ENCODE measurements at regions not wholly inside any gene's neighbourhood (a gene's known extent, or its start where the extent isn't known, plus 50 kb on each side); places are given as distances from the start of the nearest gene placed in this dataset.

DNA sequence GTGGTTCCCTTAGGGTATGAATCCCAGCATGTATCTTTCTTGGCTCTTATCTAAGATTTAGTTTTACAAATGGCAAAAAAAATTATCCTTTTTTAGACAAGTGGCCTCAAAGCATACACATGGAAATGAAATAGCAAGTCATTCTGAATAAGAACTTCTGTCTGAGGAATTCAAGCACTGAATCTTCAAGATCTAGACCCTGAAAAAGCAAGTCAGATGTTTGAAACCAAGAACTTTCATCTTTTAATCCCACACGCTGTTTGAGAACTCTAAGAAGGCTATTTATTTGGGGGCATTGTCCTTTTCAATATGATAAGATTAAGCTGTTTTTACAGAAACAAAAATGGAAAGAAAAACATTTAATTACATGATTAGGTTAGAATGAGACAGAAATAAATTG lies 549.2 kb upstream of the CYLC2 start:
- TF ChIP-seq CTCF (IDR thresholded peaks at IDR 0.05) (no peak), ZFX (IDR thresholded peaks at IDR 0.05; ENCODE audit: borderline replicate concordance) (no peak)
